ENCODE measurements at regions not wholly inside any gene's neighbourhood (a gene's known extent, or its start where the extent isn't known, plus 50 kb on each side); places are given as distances from the start of the nearest gene placed in this dataset.

DNA sequence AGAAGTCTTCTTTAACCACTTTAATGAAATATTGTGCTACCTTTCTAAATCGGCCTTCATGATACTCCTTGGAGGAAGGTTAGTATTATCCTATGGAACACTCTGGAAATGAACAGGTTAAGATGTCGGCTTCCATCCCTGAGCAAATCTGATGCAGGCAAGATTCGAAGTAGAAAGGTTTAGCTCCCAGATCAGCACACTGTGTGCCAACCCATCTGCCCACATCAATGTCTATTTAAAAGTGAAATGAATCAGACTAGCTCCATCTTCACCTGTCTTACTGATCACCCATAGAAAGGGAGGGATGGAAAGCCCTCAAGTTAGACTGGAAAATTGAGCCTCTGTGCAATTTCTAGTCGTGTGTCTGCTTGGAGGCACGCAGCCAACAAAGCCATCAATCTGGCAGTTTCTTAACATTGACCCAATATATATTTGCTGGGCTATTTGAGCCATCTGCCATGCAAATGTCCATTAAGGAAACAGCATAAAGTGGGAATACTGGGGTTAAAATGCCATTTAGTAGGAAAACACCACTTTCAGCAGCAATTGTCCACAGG is 506.1 kb downstream of the RMST start:
- no peak for TF ChIP-seq ZNF274 (IDR thresholded peaks at IDR 0.05; ENCODE audit: low read depth, low read length)
- no peak for TF ChIP-seq YY1 (IDR thresholded peaks at IDR 0.05; ENCODE audit: insufficient read depth, insufficient read length)

All from NT2/D1 (cell line).